ENCODE measurements at regions not wholly inside any gene's neighbourhood (a gene's known extent, or its start where the extent isn't known, plus 50 kb on each side); places are given as distances from the start of the nearest gene placed in this dataset.

DNA sequence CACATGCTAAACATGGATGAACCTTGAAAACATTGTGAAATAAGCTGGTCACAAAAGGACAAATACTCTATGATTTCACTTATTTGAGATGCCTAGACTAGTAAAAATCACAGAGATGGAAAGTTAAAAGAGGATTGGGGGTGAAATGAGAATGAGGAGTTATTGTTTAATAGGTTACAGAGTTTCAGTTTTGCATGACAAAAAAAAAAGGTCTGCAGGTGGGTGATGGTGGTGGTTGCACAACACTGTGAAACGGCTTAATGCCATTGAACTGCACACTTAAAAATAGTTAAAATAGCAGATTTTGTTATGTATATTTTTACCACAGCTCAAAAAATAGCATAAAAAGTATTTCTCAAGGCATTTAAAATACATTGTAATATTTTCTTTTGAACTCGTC, 151.9 kb upstream of the NRXN3 start (continued):
- TF ChIP-seq, protein P1, sequence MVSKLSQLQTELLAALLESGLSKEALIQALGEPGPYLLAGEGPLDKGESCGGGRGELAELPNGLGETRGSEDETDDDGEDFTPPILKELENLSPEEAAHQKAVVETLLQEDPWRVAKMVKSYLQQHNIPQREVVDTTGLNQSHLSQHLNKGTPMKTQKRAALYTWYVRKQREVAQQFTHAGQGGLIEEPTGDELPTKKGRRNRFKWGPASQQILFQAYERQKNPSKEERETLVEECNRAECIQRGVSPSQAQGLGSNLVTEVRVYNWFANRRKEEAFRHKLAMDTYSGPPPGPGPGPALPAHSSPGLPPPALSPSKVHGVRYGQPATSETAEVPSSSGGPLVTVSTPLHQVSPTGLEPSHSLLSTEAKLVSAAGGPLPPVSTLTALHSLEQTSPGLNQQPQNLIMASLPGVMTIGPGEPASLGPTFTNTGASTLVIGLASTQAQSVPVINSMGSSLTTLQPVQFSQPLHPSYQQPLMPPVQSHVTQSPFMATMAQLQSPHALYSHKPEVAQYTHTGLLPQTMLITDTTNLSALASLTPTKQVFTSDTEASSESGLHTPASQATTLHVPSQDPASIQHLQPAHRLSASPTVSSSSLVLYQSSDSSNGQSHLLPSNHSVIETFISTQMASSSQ (IDR thresholded peaks at IDR 0.05; ENCODE audit: low read depth) = no peak
- TF ChIP-seq, protein P1 (CRISPR knock-in tag; IDR thresholded peaks at IDR 0.05; ENCODE audit: borderline replicate concordance) = no peak
- TF ChIP-seq, protein P2, sequence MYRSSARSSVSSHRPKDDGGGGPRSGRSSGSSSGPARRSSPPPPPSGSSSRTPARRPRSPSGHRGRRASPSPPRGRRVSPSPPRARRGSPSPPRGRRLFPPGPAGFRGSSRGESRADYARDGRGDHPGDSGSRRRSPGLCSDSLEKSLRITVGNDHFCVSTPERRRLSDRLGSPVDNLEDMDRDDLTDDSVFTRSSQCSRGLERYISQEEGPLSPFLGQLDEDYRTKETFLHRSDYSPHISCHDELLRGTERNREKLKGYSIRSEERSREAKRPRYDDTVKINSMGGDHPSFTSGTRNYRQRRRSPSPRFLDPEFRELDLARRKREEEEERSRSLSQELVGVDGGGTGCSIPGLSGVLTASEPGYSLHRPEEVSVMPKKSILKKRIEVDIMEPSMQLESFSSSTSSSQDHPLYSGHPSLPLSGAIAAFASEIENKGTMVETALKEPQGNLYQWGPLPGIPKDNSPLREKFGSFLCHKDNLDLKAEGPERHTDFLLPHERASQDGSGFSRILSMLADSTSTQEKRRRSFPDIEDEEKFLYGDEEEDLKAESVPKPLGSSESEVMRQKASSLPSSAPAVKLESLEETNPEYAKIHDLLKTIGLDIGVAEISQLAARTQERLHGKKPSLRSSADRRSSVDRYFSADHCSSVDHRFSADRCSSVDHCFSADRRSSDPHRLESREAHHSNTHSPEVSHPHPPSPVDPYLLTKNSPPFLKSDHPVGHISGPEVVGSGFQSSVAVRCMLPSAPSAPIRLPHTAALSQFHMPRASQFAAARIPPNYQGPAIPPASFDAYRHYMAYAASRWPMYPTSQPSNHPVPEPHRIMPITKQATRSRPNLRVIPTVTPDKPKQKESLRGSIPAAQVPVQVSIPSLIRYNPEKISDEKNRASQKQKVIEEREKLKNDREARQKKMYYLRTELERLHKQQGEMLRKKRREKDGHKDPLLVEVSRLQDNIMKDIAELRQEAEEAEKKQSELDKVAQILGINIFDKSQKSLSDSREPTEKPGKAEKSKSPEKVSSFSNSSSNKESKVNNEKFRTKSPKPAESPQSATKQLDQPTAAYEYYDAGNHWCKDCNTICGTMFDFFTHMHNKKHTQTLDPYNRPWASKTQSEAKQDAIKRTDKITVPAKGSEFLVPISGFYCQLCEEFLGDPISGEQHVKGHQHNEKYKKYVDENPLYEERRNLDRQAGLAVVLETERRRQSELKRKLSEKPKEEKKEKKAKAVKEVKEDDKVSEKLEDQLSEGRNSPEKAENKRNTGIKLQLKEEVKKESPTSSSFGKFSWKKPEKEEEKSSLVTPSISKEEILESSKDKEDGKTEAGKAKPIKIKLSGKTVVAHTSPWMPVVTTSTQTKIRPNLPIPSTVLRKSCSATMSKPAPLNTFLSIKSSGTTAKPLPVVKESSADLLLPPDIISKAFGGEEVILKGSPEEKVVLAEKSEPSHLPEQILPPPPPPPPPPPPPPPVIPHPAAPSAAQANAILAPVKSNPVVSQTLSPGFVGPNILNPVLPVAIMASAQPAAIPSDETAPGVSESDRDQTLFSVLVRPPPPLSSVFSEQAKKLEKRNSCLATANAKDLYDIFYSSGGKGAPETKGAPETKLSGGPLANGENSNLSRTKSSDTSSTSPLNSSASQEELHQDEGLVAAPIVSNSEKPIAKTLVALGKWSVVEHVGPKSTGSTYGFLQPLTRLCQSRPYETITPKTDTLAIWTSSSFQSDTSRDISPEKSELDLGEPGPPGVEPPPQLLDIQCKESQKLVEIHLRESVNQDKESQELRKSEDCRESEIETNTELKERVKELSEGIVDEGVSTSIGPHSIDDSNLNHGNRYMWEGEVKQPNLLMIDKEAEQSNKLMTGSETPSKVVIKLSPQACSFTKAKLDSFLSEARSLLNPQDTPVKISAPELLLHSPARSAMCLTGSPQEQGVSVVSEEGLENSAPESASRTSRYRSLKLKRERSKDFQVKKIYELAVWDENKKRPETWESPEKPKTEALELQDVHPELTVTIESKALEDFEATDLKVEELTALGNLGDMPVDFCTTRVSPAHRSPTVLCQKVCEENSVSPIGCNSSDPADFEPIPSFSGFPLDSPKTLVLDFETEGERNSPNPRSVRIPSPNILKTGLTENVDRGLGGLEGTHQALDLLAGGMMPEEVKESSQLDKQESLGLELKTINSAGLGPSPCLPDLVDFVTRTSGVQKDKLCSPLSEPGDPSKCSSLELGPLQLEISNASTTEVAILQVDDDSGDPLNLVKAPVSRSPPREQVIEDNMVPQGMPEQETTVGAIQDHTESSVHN (CRISPR knock-in tag; IDR thresholded peaks at IDR 0.05) = no peak
- TF ChIP-seq KMT2A (CRISPR knock-in tag; IDR thresholded peaks at IDR 0.05) (no peak), ZNF713 (CRISPR knock-in tag; IDR thresholded peaks at IDR 0.05) (no peak), SOX5 (CRISPR knock-in tag; IDR thresholded peaks at IDR 0.05; ENCODE audit: borderline replicate concordance) (no peak), MATR3 (CRISPR knock-in tag; IDR thresholded peaks at IDR 0.05) (no peak), ZNF556 (CRISPR knock-in tag; IDR thresholded peaks at IDR 0.05; ENCODE audit: borderline replicate concordance) (no peak), RORA (CRISPR knock-in tag; IDR thresholded peaks at IDR 0.05) (no peak), ZBTB3 (CRISPR knock-in tag; IDR thresholded peaks at IDR 0.05; ENCODE audit: borderline replicate concordance, low read depth) (no peak), MBNL3 (CRISPR knock-in tag; conservative IDR thresholded peaks at IDR 0.05) (no peak), SPEN (CRISPR knock-in tag; IDR thresholded peaks at IDR 0.05; ENCODE audit: low read depth) (no peak)
- TF ChIP-seq, protein P3, sequence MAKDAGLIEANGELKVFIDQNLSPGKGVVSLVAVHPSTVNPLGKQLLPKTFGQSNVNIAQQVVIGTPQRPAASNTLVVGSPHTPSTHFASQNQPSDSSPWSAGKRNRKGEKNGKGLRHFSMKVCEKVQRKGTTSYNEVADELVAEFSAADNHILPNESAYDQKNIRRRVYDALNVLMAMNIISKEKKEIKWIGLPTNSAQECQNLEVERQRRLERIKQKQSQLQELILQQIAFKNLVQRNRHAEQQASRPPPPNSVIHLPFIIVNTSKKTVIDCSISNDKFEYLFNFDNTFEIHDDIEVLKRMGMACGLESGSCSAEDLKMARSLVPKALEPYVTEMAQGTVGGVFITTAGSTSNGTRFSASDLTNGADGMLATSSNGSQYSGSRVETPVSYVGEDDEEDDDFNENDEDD (CRISPR knock-in tag; IDR thresholded peaks at IDR 0.05; ENCODE audit: borderline replicate concordance) = no peak

All from HepG2 (cell line).